Ascending aorta (tissue), 2 donors: ENCODE measurements at regions not wholly inside any gene's neighbourhood (a gene's known extent, or its start where the extent isn't known, plus 50 kb on each side); places are given as distances from the start of the nearest gene placed in this dataset.

Source experiments
- DNase-seq, 2 donors: peaks; one replicate each; pipeline ENCODE4 v3.0.0-alpha.2; 2019; ENCODE audit warnings: low spot score in 2 of 2
- H3K27ac ChIP-seq, 2 donors: fragments of 200-600 bp; sonication (generic); one replicate each; pipeline ENCODE4 v1.5.1; 2016 to 2017; ENCODE audit warnings: mild to moderate bottlenecking in 1 of 2
- H3K27me3 ChIP-seq: fragments of 200-600 bp; sonication (generic); one replicate; pipeline ENCODE4 v1.5.1; 2017
- H3K36me3 ChIP-seq, 2 donors: fragments of 200-600 bp; sonication (generic); one replicate each; pipeline ENCODE4 v1.5.1; 2016
- H3K4me1 ChIP-seq, 2 donors: fragments of 200-600 bp; sonication (generic); one replicate each; pipeline ENCODE4 v1.5.1; 2016 to 2017; ENCODE audit warnings: mild to moderate bottlenecking in 1 of 2
- H3K4me3 ChIP-seq, 2 donors: fragments of 200-600 bp; sonication (generic); one replicate each; pipeline ENCODE4 v1.5.1; 2016 to 2017; ENCODE audit warnings: mild to moderate bottlenecking in 1 of 2
- H3K9me3 ChIP-seq, 2 donors: fragments of 200-600 bp; sonication (generic); one replicate each; pipeline ENCODE4 v1.5.1; 2016
- intact Hi-C: fragments of 100-400 bp; cut with DNase I; formaldehyde crosslinking; loops from one replicate; pipeline ENCODE4 v1.15.1; 2023
- TF ChIP-seq, protein P1 (sequence below), 3 experiments: fragments of 200-600 bp in 2 of 3; fragments of 450-650 bp in 1 of 3; sonication (generic) in 2 of 3; IDR thresholded peaks; one replicate each; pipeline ENCODE4 v1.5.1; 2016 to 2019; ENCODE audit warnings: antibody characterized with exemption in 3 of 3, mild to moderate bottlenecking in 1 of 3, moderate library complexity in 1 of 3

- TF ChIP-seq, protein P1, sequence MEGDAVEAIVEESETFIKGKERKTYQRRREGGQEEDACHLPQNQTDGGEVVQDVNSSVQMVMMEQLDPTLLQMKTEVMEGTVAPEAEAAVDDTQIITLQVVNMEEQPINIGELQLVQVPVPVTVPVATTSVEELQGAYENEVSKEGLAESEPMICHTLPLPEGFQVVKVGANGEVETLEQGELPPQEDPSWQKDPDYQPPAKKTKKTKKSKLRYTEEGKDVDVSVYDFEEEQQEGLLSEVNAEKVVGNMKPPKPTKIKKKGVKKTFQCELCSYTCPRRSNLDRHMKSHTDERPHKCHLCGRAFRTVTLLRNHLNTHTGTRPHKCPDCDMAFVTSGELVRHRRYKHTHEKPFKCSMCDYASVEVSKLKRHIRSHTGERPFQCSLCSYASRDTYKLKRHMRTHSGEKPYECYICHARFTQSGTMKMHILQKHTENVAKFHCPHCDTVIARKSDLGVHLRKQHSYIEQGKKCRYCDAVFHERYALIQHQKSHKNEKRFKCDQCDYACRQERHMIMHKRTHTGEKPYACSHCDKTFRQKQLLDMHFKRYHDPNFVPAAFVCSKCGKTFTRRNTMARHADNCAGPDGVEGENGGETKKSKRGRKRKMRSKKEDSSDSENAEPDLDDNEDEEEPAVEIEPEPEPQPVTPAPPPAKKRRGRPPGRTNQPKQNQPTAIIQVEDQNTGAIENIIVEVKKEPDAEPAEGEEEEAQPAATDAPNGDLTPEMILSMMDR (IDR thresholded peaks at IDR 0.05): no peak
- Histone ChIP-seq H3K9me3 (no peaks in the 10 kb centered on the region), H3K4me3 (no peak overlapping the region), H3K4me1 (peaks cover 5 to 37% of the 10 kb centered on the region in 2 donors), H3K27ac (peak overlapping the region; percentile 42 to 47), H3K27me3 (no peaks in the 10 kb centered on the region), H3K36me3 (peaks cover 10 to 16% of the 10 kb centered on the region in 2 donors)
- DNase-seq: no peak
- intact Hi-C loops: no loop called here
Observed at GRCh38 chr3:124267406-124267805, 275.5 kb upstream of the ROPN1 start.

DNA sequence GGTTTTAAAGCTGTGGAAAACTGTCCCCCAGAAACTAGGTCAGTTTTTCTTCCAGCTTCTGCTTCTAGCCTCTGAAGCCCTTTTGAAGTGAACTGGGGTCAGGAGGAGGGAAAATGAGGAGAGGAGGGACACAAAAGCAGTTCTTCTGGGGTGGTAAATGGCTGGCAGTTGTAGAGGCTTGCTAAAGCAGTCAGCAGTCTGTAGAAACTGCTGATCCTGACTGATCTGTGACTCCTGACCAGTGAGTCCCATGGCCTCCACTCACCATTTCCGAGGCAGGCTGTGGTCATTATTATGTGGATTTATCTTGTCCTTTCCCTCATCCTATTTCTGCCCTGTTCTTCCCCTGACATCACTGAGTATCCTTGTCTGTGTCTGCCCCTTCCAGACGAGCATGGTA, 276.4 kb upstream of the ROPN1 start:
- Histone ChIP-seq H3K4me1 (peaks cover 9 to 41% of the 10 kb centered on the region in 2 donors), H3K9me3 (no peaks in the 10 kb centered on the region), H3K36me3 (peaks cover 10 to 16% of the 10 kb centered on the region in 2 donors), H3K4me3 (no peak overlapping the region), H3K27ac (peak overlapping the region; percentile 42 to 46), H3K27me3 (no peaks in the 10 kb centered on the region)
- no peak for DNase-seq
- intact Hi-C loops: no loop called here
- TF ChIP-seq, protein P1 (IDR thresholded peaks at IDR 0.05): no peak

DNA sequence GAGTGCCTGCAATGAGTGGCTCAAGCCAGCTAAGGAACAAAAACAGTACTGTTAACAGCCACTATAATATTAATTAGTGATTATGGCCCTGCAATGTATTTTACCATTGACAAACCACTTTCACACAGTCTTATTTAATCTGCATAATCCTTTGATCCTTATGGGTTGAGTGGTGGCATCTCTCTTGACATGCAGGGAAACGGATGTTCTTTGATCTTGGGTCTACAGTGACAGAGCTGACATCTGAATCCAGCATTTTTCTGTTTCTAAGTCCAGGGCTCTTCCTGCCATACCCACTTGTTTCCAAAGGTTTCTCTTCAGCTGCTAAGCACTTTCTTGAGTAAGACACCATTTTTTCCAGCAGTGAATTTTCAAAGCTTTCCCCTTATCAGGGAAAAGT, 277.7 kb upstream of the ROPN1 start:
- intact Hi-C loops: no loop called here
- DNase-seq: no peak
- H3K4me1 ChIP-seq: peaks cover 17 to 48% of the 10 kb centered on the region in 2 donors
- H3K4me3 ChIP-seq: no peak overlapping the region
- TF ChIP-seq, protein P1 (IDR thresholded peaks at IDR 0.05): no peak
- H3K9me3 ChIP-seq: no peaks in the 10 kb centered on the region
- H3K27me3 ChIP-seq: no peaks in the 10 kb centered on the region
- peak overlapping the region; percentile 46 to 98 for H3K27ac ChIP-seq
- H3K36me3 ChIP-seq: peaks cover 10 to 16% of the 10 kb centered on the region in 2 donors

DNA sequence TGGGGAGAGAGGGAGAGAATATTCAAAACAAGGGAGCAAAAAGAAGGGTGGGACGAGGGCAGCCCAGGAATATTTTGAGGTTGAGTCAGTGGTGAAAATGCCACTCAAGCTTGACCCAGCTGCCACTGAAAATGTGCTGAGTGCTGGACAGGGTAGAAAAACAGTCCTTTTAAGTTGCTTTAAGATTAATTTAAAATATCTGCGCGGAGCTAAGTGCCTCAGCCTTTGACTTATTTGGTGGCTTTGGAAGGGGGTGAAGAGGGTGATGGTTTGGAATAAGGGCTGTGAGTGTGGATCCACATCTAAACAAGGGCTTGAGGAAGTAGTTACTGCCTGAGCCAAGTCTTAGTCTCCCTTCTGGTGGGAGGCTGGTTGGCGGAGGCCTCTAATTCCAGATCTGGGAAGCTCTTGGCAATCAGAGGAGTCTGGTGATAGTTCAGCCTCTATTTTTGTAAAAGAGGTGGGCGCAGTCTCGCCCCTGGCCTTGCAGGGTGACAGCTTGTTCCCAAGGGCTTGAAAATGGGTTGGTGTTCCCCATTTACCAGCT, 280.8 kb upstream of the ROPN1 start:
- Histone ChIP-seq H3K27ac (peak overlapping the region; percentile 92 to 98), H3K27me3 (no peaks in the 10 kb centered on the region), H3K36me3 (peaks cover 8 to 10% of the 10 kb centered on the region in 2 donors), H3K9me3 (no peaks in the 10 kb centered on the region), H3K4me3 (no peak overlapping the region), H3K4me1 (peaks cover 34 to 62% of the 10 kb centered on the region in 2 donors)
- peak; percentile 58 to 90 for DNase-seq
- TF ChIP-seq, protein P1 (IDR thresholded peaks at IDR 0.05): no peak
- intact Hi-C loops: no loop called here

DNA sequence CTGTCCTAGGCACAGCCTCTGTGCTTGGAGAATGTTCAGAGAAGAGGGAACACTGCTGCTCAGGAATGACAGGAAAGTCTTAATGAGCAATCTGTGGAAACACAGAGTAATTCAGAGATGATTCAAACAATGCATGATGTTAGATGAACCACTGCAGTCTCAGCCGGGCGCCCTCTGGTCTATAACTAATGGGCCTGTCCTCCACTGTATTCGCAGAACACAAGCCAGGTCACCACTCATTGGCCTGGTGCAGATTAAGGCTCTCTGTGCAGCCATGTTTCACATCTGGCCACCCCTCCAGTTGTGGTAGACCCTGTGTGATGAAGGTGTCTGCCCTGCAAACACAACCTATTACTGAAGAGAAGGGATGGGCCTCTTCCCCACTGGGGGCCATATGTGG, 281.7 kb upstream of the ROPN1 start:
- Histone ChIP-seq H3K27me3 (no peaks in the 10 kb centered on the region), H3K4me1 (peaks cover 40 to 71% of the 10 kb centered on the region in 2 donors), H3K27ac (peak overlapping the region; percentile 92 to 98), H3K4me3 (no peak overlapping the region), H3K9me3 (no peaks in the 10 kb centered on the region), H3K36me3 (peaks cover 7 to 8% of the 10 kb centered on the region in 2 donors)
- intact Hi-C loops: no loop called here
- TF ChIP-seq, protein P1 (IDR thresholded peaks at IDR 0.05): no peak
- DNase-seq: peak in 1 of 2 donors; percentile 63
